LHCN-M2 (cell line): ENCODE measurements at regions not wholly inside any gene's neighbourhood (a gene's known extent, or its start where the extent isn't known, plus 50 kb on each side); places are given as distances from the start of the nearest gene placed in this dataset.
"Not testable (repeated sequence)": the region's sequence is repeated elsewhere in the genome, so short reads cannot be mapped to it uniquely, and the experiment has no call there.

Source experiments
- DNase-seq: peaks from one replicate; pipeline ENCODE4 v3.0.0-alpha.2; 2012; ENCODE audit warnings: low read depth

GRCh38 chr13:85228692-85229091 is 570.5 kb downstream of the SLITRK6 start:
- no peak for DNase-seq

GRCh38 chr13:85223883-85224656 is 575.1 kb downstream of the SLITRK6 start:
- DNase-seq, result no peak

- no peak for DNase-seq
Observed at GRCh38 chr13:85216576-85216975, 582.6 kb downstream of the SLITRK6 start.

- DNase-seq, result no peak
Observed at GRCh38 chr13:85212692-85213091, 586.5 kb downstream of the SLITRK6 start.

GRCh38 chr13:85204668-85205344 is 594.4 kb downstream of the SLITRK6 start:
- DNase-seq, result no peak

GRCh38 chr13:85197431-85197830 is 601.8 kb downstream of the SLITRK6 start:
- DNase-seq, result no peak

GRCh38 chr13:85194482-85194881 is 604.7 kb downstream of the SLITRK6 start:
- DNase-seq, result no peak

- no peak for DNase-seq
Observed at GRCh38 chr13:85191996-85192718, 607.1 kb downstream of the SLITRK6 start.

- no peak for DNase-seq
Observed at GRCh38 chr13:85186356-85187045, 612.7 kb downstream of the SLITRK6 start.

- DNase-seq, result no peak
Observed at GRCh38 chr13:85174291-85174690, 624.9 kb downstream of the SLITRK6 start.

- DNase-seq, result no peak
Observed at GRCh38 chr13:85170372-85170771, 628.8 kb downstream of the SLITRK6 start.

- no peak for DNase-seq
Observed at GRCh38 chr13:85166891-85167290, 632.3 kb downstream of the SLITRK6 start.

- no peak for DNase-seq
Observed at GRCh38 chr13:85163063-85163462, 636.2 kb downstream of the SLITRK6 start.

- no peak for DNase-seq
Observed at GRCh38 chr13:85148009-85148408, 651.2 kb downstream of the SLITRK6 start.

- DNase-seq, result no peak
Observed at GRCh38 chr13:85142351-85142927, 656.8 kb downstream of the SLITRK6 start.

- DNase-seq, result no peak
Observed at GRCh38 chr13:85141401-85141800, 657.8 kb downstream of the SLITRK6 start.

- no peak for DNase-seq
Observed at GRCh38 chr13:85140192-85140591, 659.0 kb downstream of the SLITRK6 start.

- no peak for DNase-seq
Observed at GRCh38 chr13:85137516-85137915, 661.7 kb downstream of the SLITRK6 start.

GRCh38 chr13:85132986-85133385 is 666.2 kb downstream of the SLITRK6 start:
- DNase-seq, result no peak

- DNase-seq, result not testable (repeated sequence)
Observed at GRCh38 chr13:85123501-85123900, 675.7 kb downstream of the SLITRK6 start.

GRCh38 chr13:85108356-85108755 is 690.9 kb downstream of the SLITRK6 start:
- no peak for DNase-seq

- DNase-seq, result no peak
Observed at GRCh38 chr13:85099245-85099644, 700.0 kb downstream of the SLITRK6 start.
